PC-9 (cell line): ENCODE measurements at regions not wholly inside any gene's neighbourhood (a gene's known extent, or its start where the extent isn't known, plus 50 kb on each side); places are given as distances from the start of the nearest gene placed in this dataset.

Experiments
- BruUV-seq: library from RNA; stranded (reverse); fragments of 400-500 nt; replicated peaks from 2 replicates; lab custom pipeline; 2021; lab: Mats Ljungman, UMichigan
- CTCF ChIA-PET: fragments of 300-600 bp; sonication (Branson Sonifier 250); formaldehyde crosslinking; loops from one replicate; lab custom pipeline; 2022; ENCODE audit warnings: antibody characterized with exemption; lab: Charles Lee
- POLR2A ChIA-PET: fragments of 300-600 bp; sonication (Branson Sonifier 250); formaldehyde crosslinking; loops from one replicate; lab custom pipeline; 2022; ENCODE audit warnings: antibody characterized with exemption; ENCODE audit not compliant: unreplicated experiment; lab: Charles Lee
- DNase-seq, 2 experiments: peaks; one replicate each; pipeline versions ENCODE4 v3.0.0 to v3.0.0-alpha.2; 2015 to 2022; ENCODE audit warnings: mixed read lengths in 1 of 2
- H2AFZ ChIP-seq: fragments of 200-600 bp; sonication (generic); 2 replicates; pipeline ENCODE4 v1.8.1; 2017; ENCODE audit warnings: antibody characterized with exemption
- H3F3A ChIP-seq: fragments of 200-600 bp; sonication (generic); 2 replicates; pipeline ENCODE4 v1.8.1; 2017; ENCODE audit warnings: antibody characterized with exemption, mild to moderate bottlenecking, low read depth; ENCODE audit not compliant: insufficient read depth
- H3K27ac ChIP-seq: fragments of 200-600 bp; sonication (generic); 2 replicates; pipeline ENCODE4 v1.6.1; 2016; ENCODE audit warnings: mixed run types
- H3K27me3 ChIP-seq: fragments of 200-600 bp; sonication (generic); 2 replicates; pipeline ENCODE4 v1.6.1; 2016; ENCODE audit warnings: low read depth, mixed run types; ENCODE audit not compliant: insufficient read depth
- H3K36me3 ChIP-seq: fragments of 200-600 bp; sonication (generic); 2 replicates; pipeline ENCODE4 v1.6.1; 2016; ENCODE audit warnings: low read depth, mixed run types
- H3K4me1 ChIP-seq: fragments of 200-600 bp; sonication (generic); replicated peaks from 2 replicates; pipeline ENCODE4 v1.6.1; 2016; ENCODE audit warnings: mixed run types; ENCODE audit not compliant: insufficient read depth
- H3K4me2 ChIP-seq: fragments of 200-600 bp; sonication (generic); 2 replicates; pipeline ENCODE4 v1.6.1; 2017; ENCODE audit warnings: mixed run types
- H3K4me3 ChIP-seq: fragments of 200-600 bp; sonication (generic); 2 replicates; pipeline ENCODE4 v1.6.1; 2016; ENCODE audit warnings: mixed run types
- H3K79me2 ChIP-seq: fragments of 200-600 bp; sonication (generic); 2 replicates; pipeline ENCODE4 v1.6.1; 2017; ENCODE audit warnings: low read depth, mixed run types
- H3K9me2 ChIP-seq: fragments of 200-600 bp; sonication (generic); 2 replicates; pipeline ENCODE4 v1.8.1; 2017; ENCODE audit warnings: mild to moderate bottlenecking; ENCODE audit not compliant: insufficient read depth
- H3K9me3 ChIP-seq: fragments of 200-600 bp; sonication (generic); 2 replicates; pipeline ENCODE4 v1.8.1; 2016; ENCODE audit warnings: low read depth; ENCODE audit not compliant: insufficient read depth
- H4K20me1 ChIP-seq: fragments of 200-600 bp; sonication (generic); 2 replicates; pipeline ENCODE4 v1.8.1; 2017; ENCODE audit not compliant: insufficient read depth
- EZH2 ChIP-seq: fragments of 200-600 bp; sonication (generic); IDR thresholded peaks from 2 replicates; pipeline ENCODE4 v1.8.0; 2017; ENCODE audit warnings: antibody characterized with exemption, low read depth
- intact Hi-C: fragments of 100-400 bp; cut with micrococcal nuclease; formaldehyde crosslinking; loops from one replicate; pipeline ENCODE4 v1.10.0; 2022; ENCODE audit not compliant: unreplicated experiment
- TF ChIP-seq, protein P1 (sequence below): fragments of 200-600 bp; sonication (generic); conservative IDR thresholded peaks from 2 replicates; pipeline ENCODE4 v1.6.1; 2017; ENCODE audit warnings: mixed run types, antibody characterized with exemption, mild to moderate bottlenecking, moderate library complexity

DNA sequence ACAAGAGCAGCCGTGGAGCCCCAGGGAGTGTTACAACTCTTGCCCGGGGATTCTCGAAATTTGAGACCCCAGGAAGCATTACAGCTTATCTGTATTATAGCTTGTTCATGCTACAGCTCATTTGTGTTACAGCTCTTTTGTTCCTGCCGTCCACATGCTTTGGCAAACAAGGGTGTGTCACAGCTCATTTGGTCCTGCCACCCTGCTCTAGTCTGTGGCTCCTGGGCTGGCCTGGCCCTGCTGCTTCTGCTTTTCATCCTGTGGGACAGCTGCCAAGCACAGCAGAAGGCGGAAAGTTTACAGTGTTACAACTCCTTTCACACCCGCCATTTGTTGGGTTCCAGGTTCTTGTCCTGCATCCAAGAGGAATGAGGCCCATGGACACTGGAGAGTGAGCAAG lies 685.0 kb downstream of the SLCO4C1 start:
- no peak for DNase-seq
- CTCF ChIA-PET = no interaction called here
- Histone ChIP-seq H3K79me2 (no peaks in the 10 kb centered on the region), H3K27me3 (no peaks in the 10 kb centered on the region), H2AFZ (no peak overlapping the region), H3F3A (no peaks in the 10 kb centered on the region), H4K20me1 (no peaks in the 10 kb centered on the region; the same call in 1 of the 2 replicates), H3K4me3 (no peak overlapping the region), H3K4me1 (no peaks in the 10 kb centered on the region), H3K9me3 (no peaks in the 10 kb centered on the region), H3K4me2 (no peak overlapping the region), H3K9me2 (no peaks in the 10 kb centered on the region), H3K36me3 (no peaks in the 10 kb centered on the region), H3K27ac (no peak overlapping the region)
- POLR2A ChIA-PET = no interaction called here
- BruUV-seq = no TSS peak
- intact Hi-C loops = loop anchor here (10.0 kb wide), 1 partner anchor 364 kb away; no protein-coding TSS in a partner anchor
- TF ChIP-seq, protein P1, sequence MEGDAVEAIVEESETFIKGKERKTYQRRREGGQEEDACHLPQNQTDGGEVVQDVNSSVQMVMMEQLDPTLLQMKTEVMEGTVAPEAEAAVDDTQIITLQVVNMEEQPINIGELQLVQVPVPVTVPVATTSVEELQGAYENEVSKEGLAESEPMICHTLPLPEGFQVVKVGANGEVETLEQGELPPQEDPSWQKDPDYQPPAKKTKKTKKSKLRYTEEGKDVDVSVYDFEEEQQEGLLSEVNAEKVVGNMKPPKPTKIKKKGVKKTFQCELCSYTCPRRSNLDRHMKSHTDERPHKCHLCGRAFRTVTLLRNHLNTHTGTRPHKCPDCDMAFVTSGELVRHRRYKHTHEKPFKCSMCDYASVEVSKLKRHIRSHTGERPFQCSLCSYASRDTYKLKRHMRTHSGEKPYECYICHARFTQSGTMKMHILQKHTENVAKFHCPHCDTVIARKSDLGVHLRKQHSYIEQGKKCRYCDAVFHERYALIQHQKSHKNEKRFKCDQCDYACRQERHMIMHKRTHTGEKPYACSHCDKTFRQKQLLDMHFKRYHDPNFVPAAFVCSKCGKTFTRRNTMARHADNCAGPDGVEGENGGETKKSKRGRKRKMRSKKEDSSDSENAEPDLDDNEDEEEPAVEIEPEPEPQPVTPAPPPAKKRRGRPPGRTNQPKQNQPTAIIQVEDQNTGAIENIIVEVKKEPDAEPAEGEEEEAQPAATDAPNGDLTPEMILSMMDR = no peak
- no peak for TF ChIP-seq EZH2

- no peaks in the 10 kb centered on the region for H3K27me3 ChIP-seq
- no peak overlapping the region for H3K4me3 ChIP-seq
- ChIA-PET POLR2A (no interaction called here), CTCF (no interaction called here)
- intact Hi-C loops = no loop called here
- no peaks in the 10 kb centered on the region for H3K9me3 ChIP-seq
- H2AFZ ChIP-seq = no peak overlapping the region
- H3K27ac ChIP-seq = no peak overlapping the region
- H3F3A ChIP-seq = no peaks in the 10 kb centered on the region
- no peaks in the 10 kb centered on the region for H3K9me2 ChIP-seq
- no peaks in the 10 kb centered on the region for H3K36me3 ChIP-seq
- H4K20me1 ChIP-seq = no peaks in the 10 kb centered on the region; the same call in 1 of the 2 replicates
- DNase-seq = no peak
- TF ChIP-seq, protein P1 = no peak
- no peak for TF ChIP-seq EZH2
- no peaks in the 10 kb centered on the region for H3K4me1 ChIP-seq
- no peak overlapping the region for H3K4me2 ChIP-seq
- BruUV-seq = no TSS peak
- no peaks in the 10 kb centered on the region for H3K79me2 ChIP-seq
Observed at GRCh38 chr5:101608322-101608721, 687.8 kb downstream of the SLCO4C1 start.

DNA sequence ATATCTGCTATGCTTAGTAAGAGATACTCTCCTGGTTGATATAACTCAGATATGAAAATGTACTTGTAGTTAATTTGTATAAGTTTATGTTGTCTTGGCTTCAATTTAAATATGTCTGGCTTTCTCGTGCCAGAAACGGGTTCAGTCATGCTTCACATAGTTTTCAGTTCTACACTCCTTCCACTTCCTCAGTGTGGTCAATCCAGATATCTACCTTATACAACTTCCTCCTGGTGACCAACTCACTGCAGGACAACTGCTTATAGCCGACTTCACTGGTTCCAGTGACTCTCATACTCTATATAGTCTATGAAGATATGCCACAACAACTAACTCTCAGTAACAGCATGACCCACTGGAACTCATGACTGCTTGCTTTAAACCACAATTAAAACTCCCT lies 690.4 kb downstream of the SLCO4C1 start:
- POLR2A ChIA-PET = no interaction called here
- intact Hi-C loops = no loop called here
- no peak for DNase-seq
- H3K4me2 ChIP-seq = no peak overlapping the region
- H3F3A ChIP-seq = no peaks in the 10 kb centered on the region
- no peaks in the 10 kb centered on the region for H3K9me2 ChIP-seq
- no peaks in the 10 kb centered on the region for H3K9me3 ChIP-seq
- H3K36me3 ChIP-seq = no peaks in the 10 kb centered on the region
- TF ChIP-seq, protein P1 = no peak
- no peak for TF ChIP-seq EZH2
- H3K27me3 ChIP-seq = no peaks in the 10 kb centered on the region
- H3K4me3 ChIP-seq = no peak overlapping the region
- no peak overlapping the region; the same call in 1 of the 2 replicates for H2AFZ ChIP-seq
- no peak overlapping the region for H3K27ac ChIP-seq
- H3K79me2 ChIP-seq = no peaks in the 10 kb centered on the region
- BruUV-seq = no TSS peak
- H3K4me1 ChIP-seq = no peaks in the 10 kb centered on the region
- CTCF ChIA-PET = no interaction called here
- no peaks in the 10 kb centered on the region for H4K20me1 ChIP-seq
